ENCODE measurements at regions not wholly inside any gene's neighbourhood (a gene's known extent, or its start where the extent isn't known, plus 50 kb on each side); places are given as distances from the start of the nearest gene placed in this dataset.

DNA sequence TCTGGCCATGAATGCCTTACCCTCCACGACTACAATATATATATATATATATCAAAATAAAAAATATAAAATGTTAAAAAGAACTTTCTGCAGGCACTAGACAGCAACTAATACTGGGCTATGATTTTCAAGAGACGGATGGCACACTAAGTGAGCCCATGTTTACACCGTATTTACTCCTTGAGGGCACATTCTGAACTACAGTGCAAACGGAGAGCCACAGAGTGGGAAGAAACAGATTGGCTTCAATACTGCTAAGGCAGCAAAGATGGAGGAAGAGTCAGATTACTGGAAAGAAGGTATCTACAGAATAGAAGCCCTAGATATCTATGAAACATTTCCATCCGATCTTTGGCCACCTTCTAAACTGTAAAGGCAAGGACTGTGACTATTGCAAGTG lies 330.3 kb downstream of the HTR1B start (continued):
- TF ChIP-seq ATAD3A (CRISPR knock-in tag; IDR thresholded peaks at IDR 0.05) (no peak), ZNF580 (CRISPR knock-in tag; IDR thresholded peaks at IDR 0.05; ENCODE audit: borderline replicate concordance, low read depth) (no peak), MED1 (CRISPR knock-in tag; IDR thresholded peaks at IDR 0.05) (no peak)

GRCh38 chr6:77131426-77131825 lies 331.9 kb downstream of the HTR1B start:
- ATAC-seq (no peak), FAIRE-seq (no peak), DNase-seq (ENCODE audit: low spot score) (no peak)
- Histone ChIP-seq H3K4me3 (replicated peaks in 1 of 3; ENCODE audit: insufficient read depth in 1 of 3, low read depth in 2 of 3, low read length in 3 of 3) (no peak overlapping the region), H3K79me2 (ENCODE audit: insufficient read depth, low read length) (no peaks in the 10 kb centered on the region), H4K20me1 (ENCODE audit: insufficient read depth, low read length) (no peaks in the 10 kb centered on the region), H3K27ac (ENCODE audit: extremely low read length, insufficient read depth, low read length) (no peak overlapping the region), H3K36me3 (replicated peaks in 1 of 2; ENCODE audit: control insufficient read depth in 1 of 2, insufficient read depth in 2 of 2, low read length in 2 of 2) (no peaks in the 10 kb centered on the region), H3K27me3 (ENCODE audit: control insufficient read depth in 1 of 2, insufficient read depth in 2 of 2, low read length in 2 of 2) (no peaks in the 10 kb centered on the region), H3K9me3 (ENCODE audit: low read length) (peaks cover 9% of the 10 kb centered on the region; the same call in 1 of the 2 replicates), H2AFZ (ENCODE audit: low read length) (no peak overlapping the region), H3K4me2 (ENCODE audit: low read depth, low read length) (no peak overlapping the region), H3K4me1 (ENCODE audit: insufficient read depth, low read length) (no peaks in the 10 kb centered on the region), H3K9ac (ENCODE audit: insufficient read depth, low read depth, low read length) (no peak overlapping the region)
- ChIA-PET POLR2A (no interaction called here), CTCF (ENCODE audit: low intra/inter-chr PET ratio, low total read pairs) (no interaction called here)
- 21% methylated on average over 4 of the region's 4 CpGs for WGBS (ENCODE audit: low lambda C conversion rate)
- intact Hi-C loops (cut with micrococcal nuclease; ENCODE audit: unreplicated experiment) (no loop called here), in situ Hi-C loops (cut with HindIII; ENCODE audit: extremely low pct_ligation_motif_present, low pct_unique_long_range_greater_than_20kb) (no loop called here)
- no TSS peak for BruUV-seq (replicated peaks)
- TF ChIP-seq ZNF263 (CRISPR knock-in tag; IDR thresholded peaks at IDR 0.05) (no peak), NFE2L1 (CRISPR knock-in tag; IDR thresholded peaks at IDR 0.05; ENCODE audit: borderline replicate concordance) (no peak), U2AF2 (IDR thresholded peaks at IDR 0.05; ENCODE audit: low read depth, low read length) (no peak), FOXP1 (IDR thresholded peaks at IDR 0.05) (no peak), FOXP1 (CRISPR knock-in tag; IDR thresholded peaks at IDR 0.05) (no peak), ADNP (CRISPR knock-in tag; IDR thresholded peaks at IDR 0.05) (no peak), ELF4 (CRISPR knock-in tag; IDR thresholded peaks at IDR 0.05; ENCODE audit: borderline replicate concordance) (no peak), SNAPC5 (CRISPR knock-in tag; IDR thresholded peaks at IDR 0.05; ENCODE audit: borderline replicate concordance) (no peak), ZNF282 (IDR thresholded peaks at IDR 0.05; ENCODE audit: partially characterized antibody) (no peak), SP2 (CRISPR knock-in tag; IDR thresholded peaks at IDR 0.05) (no peak)
- TF ChIP-seq, protein P1, sequence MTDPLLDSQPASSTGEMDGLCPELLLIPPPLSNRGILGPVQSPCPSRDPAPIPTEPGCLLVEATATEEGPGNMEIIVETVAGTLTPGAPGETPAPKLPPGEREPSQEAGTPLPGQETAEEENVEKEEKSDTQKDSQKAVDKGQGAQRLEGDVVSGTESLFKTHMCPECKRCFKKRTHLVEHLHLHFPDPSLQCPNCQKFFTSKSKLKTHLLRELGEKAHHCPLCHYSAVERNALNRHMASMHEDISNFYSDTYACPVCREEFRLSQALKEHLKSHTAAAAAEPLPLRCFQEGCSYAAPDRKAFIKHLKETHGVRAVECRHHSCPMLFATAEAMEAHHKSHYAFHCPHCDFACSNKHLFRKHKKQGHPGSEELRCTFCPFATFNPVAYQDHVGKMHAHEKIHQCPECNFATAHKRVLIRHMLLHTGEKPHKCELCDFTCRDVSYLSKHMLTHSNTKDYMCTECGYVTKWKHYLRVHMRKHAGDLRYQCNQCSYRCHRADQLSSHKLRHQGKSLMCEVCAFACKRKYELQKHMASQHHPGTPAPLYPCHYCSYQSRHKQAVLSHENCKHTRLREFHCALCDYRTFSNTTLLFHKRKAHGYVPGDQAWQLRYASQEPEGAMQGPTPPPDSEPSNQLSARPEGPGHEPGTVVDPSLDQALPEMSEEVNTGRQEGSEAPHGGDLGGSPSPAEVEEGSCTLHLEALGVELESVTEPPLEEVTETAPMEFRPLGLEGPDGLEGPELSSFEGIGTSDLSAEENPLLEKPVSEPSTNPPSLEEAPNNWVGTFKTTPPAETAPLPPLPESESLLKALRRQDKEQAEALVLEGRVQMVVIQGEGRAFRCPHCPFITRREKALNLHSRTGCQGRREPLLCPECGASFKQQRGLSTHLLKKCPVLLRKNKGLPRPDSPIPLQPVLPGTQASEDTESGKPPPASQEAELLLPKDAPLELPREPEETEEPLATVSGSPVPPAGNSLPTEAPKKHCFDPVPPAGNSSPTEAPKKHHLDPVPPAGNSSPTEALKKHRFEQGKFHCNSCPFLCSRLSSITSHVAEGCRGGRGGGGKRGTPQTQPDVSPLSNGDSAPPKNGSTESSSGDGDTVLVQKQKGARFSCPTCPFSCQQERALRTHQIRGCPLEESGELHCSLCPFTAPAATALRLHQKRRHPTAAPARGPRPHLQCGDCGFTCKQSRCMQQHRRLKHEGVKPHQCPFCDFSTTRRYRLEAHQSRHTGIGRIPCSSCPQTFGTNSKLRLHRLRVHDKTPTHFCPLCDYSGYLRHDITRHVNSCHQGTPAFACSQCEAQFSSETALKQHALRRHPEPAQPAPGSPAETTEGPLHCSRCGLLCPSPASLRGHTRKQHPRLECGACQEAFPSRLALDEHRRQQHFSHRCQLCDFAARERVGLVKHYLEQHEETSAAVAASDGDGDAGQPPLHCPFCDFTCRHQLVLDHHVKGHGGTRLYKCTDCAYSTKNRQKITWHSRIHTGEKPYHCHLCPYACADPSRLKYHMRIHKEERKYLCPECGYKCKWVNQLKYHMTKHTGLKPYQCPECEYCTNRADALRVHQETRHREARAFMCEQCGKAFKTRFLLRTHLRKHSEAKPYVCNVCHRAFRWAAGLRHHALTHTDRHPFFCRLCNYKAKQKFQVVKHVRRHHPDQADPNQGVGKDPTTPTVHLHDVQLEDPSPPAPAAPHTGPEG (CRISPR knock-in tag; IDR thresholded peaks at IDR 0.05), result no peak
- TF ChIP-seq, protein P2, sequence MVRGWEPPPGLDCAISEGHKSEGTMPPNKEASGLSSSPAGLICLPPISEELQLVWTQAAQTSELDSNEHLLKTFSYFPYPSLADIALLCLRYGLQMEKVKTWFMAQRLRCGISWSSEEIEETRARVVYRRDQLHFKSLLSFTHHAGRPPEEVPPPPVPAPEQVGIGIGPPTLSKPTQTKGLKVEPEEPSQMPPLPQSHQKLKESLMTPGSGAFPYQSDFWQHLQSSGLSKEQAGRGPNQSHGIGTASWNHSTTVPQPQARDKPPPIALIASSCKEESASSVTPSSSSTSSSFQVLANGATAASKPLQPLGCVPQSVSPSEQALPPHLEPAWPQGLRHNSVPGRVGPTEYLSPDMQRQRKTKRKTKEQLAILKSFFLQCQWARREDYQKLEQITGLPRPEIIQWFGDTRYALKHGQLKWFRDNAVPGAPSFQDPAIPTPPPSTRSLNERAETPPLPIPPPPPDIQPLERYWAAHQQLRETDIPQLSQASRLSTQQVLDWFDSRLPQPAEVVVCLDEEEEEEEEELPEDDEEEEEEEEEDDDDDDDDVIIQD (CRISPR knock-in tag; IDR thresholded peaks at IDR 0.05; ENCODE audit: low read depth), result no peak

Data from HepG2 (cell line).